ENCODE measurements at regions not wholly inside any gene's neighbourhood (a gene's known extent, or its start where the extent isn't known, plus 50 kb on each side); places are given as distances from the start of the nearest gene placed in this dataset.

GRCh38 chr11:134013518-134013917 is 55.4 kb upstream of the JAM3 start:
- TF ChIP-seq E2F3 (CRISPR knock-in tag; IDR thresholded peaks at IDR 0.05), result no peak
- TF ChIP-seq XRCC5 (IDR thresholded peaks at IDR 0.05; ENCODE audit: low read depth, low read length), result no peak
- no peak for TF ChIP-seq MXI1 (IDR thresholded peaks at IDR 0.05; ENCODE audit: low read depth, low read length)
- TF ChIP-seq ZNF184 (CRISPR knock-in tag; IDR thresholded peaks at IDR 0.05), result no peak
- TF ChIP-seq, protein P1, sequence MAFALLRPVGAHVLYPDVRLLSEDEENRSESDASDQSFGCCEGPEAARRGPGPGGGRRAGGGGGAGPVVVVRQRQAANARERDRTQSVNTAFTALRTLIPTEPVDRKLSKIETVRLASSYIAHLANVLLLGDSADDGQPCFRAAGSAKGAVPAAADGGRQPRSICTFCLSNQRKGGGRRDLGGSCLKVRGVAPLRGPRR (CRISPR knock-in tag; IDR thresholded peaks at IDR 0.05), result no peak
- TF ChIP-seq RBM17 (IDR thresholded peaks at IDR 0.05; ENCODE audit: borderline replicate concordance, low read depth, low read length), result no peak
- TF ChIP-seq ZNF311 (CRISPR knock-in tag; IDR thresholded peaks at IDR 0.05), result no peak
- TF ChIP-seq POLR3G (IDR thresholded peaks at IDR 0.05; ENCODE audit: extremely low read depth, insufficient read length, insufficient replicate concordance), result no peak
- no peak for TF ChIP-seq RAD51 (IDR thresholded peaks at IDR 0.05; ENCODE audit: borderline replicate concordance, low read depth)
- no peak for TF ChIP-seq ZNF121 (CRISPR knock-in tag; conservative IDR thresholded peaks at IDR 0.05)
- no peak for TF ChIP-seq ETV5 (CRISPR knock-in tag; IDR thresholded peaks at IDR 0.05; ENCODE audit: low read depth)
- no peak for TF ChIP-seq ETS2 (tag; IDR thresholded peaks at IDR 0.05; ENCODE audit: borderline replicate concordance, poor library complexity, severe bottlenecking)
- no peak for TF ChIP-seq PCBP1 (IDR thresholded peaks at IDR 0.05; ENCODE audit: low read depth, low read length, poor library complexity, severe bottlenecking)
- no peaks in the 10 kb centered on the region for H3K9me3 ChIP-seq (replicated peaks; ENCODE audit: control insufficient read depth, insufficient read depth, low read depth, low read length)
- no peak overlapping the region for H3K4me2 ChIP-seq (ENCODE audit: insufficient read depth, low read length)
- peaks cover 9 to 32% of the 10 kb centered on the region in 2 experiments; a peak in 4 of 5 replicates for H3K27me3 ChIP-seq (ENCODE audit: control insufficient read depth in 2 of 2, insufficient read depth in 2 of 2, low read length in 2 of 2)
- H3K9me1 ChIP-seq (ENCODE audit: control insufficient read depth, insufficient read depth, low read length), result no peaks in the 10 kb centered on the region
- ChIA-PET CTCF (ENCODE audit: low intra/inter-chr PET ratio) (no interaction called here), POLR2A (no interaction called here)
- no peaks in the 10 kb centered on the region for H3K4me1 ChIP-seq (replicated peaks in 1 of 2; ENCODE audit: control insufficient read depth in 2 of 2, insufficient read depth in 2 of 2, low read length in 2 of 2)
- no peak overlapping the region for H3K4me3 ChIP-seq
- ATAC-seq, result no peak
- in situ Hi-C loops (cut with MboI) (no loop called here), intact Hi-C loops (cut with micrococcal nuclease) (no loop called here)
- no TSS peak for BruUV-seq (replicated peaks)
- no peak overlapping the region for H2AFZ ChIP-seq (ENCODE audit: low read depth, low read length)
- WGBS (ENCODE audit: insufficient coverage, low coverage, missing lambda C conversion rate), result 2% methylated on average over 4 of the region's 4 CpGs
- H3K27ac ChIP-seq (ENCODE audit: extremely low read depth, low read depth, low read length), result no peak overlapping the region
- no peak for FAIRE-seq
- no peaks in the 10 kb centered on the region for H4K20me1 ChIP-seq (replicated peaks; ENCODE audit: control insufficient read depth, insufficient read depth, low read length)
- H3K36me3 ChIP-seq (ENCODE audit: control insufficient read depth, insufficient read depth, low read length), result no peaks in the 10 kb centered on the region
- DNase-seq (ENCODE audit: extremely low read depth in 1 of 4, low spot score in 3 of 4), result no peak
- no peak overlapping the region for H3K9ac ChIP-seq (ENCODE audit: insufficient read depth in 1 of 2, low read depth in 2 of 2, low read length in 2 of 2)
- no peaks in the 10 kb centered on the region for H3K79me2 ChIP-seq (ENCODE audit: control insufficient read depth, insufficient read depth, low read length)

All from K562 (cell line).